ENCODE measurements at regions not wholly inside any gene's neighbourhood (a gene's known extent, or its start where the extent isn't known, plus 50 kb on each side); places are given as distances from the start of the nearest gene placed in this dataset.

GRCh38 chr4:38493066-38493465, 170.9 kb upstream of the KLF3 start:
- Histone ChIP-seq H3K4me3 (ENCODE audit: low read depth, low read length, poor library complexity, severe bottlenecking) (no peak overlapping the region), H3K27me3 (replicated peaks; ENCODE audit: insufficient read depth, low read depth, low read length, poor library complexity) (no peaks in the 10 kb centered on the region), H3K36me3 (ENCODE audit: insufficient read depth, low read length, poor library complexity, severe bottlenecking) (no peaks in the 10 kb centered on the region), H3K4me1 (ENCODE audit: insufficient read depth, low read length, poor library complexity, severe bottlenecking) (peaks cover 19% of the 10 kb centered on the region), H3K9me3 (ENCODE audit: low read depth, low read length, poor library complexity, severe bottlenecking) (no peaks in the 10 kb centered on the region), H3K27ac (ENCODE audit: low read depth, low read length, poor library complexity, severe bottlenecking) (no peak overlapping the region)
- CTCF ChIA-PET = no interaction called here
- TF ChIP-seq EZH2 (IDR thresholded peaks at IDR 0.05; ENCODE audit: borderline replicate concordance, low read depth, low read length, poor library complexity, severe bottlenecking) (no peak), CTCF (conservative IDR thresholded peaks at IDR 0.05; ENCODE audit: low read depth, low read length) (no peak)
- intact Hi-C loops (cut with micrococcal nuclease; ENCODE audit: unreplicated experiment) = no loop called here
- POLR2A ChIA-PET (ENCODE audit: low non-redundant PET) = no interaction called here
- DNase-seq (ENCODE audit: low spot score) = no peak
- no TSS peak for BruUV-seq (replicated peaks)

GRCh38 chr4:38495446-38495845, 168.6 kb upstream of the KLF3 start:
- DNase-seq (ENCODE audit: low spot score) = no peak
- Histone ChIP-seq H3K27me3 (replicated peaks; ENCODE audit: insufficient read depth, low read depth, low read length, poor library complexity) (no peaks in the 10 kb centered on the region), H3K9me3 (ENCODE audit: low read depth, low read length, poor library complexity, severe bottlenecking) (no peaks in the 10 kb centered on the region), H3K27ac (ENCODE audit: low read depth, low read length, poor library complexity, severe bottlenecking) (no peak overlapping the region), H3K4me3 (ENCODE audit: low read depth, low read length, poor library complexity, severe bottlenecking) (no peak overlapping the region), H3K36me3 (ENCODE audit: insufficient read depth, low read length, poor library complexity, severe bottlenecking) (no peaks in the 10 kb centered on the region), H3K4me1 (ENCODE audit: insufficient read depth, low read length, poor library complexity, severe bottlenecking) (peaks cover 4% of the 10 kb centered on the region)
- ChIA-PET CTCF (no interaction called here), POLR2A (ENCODE audit: low non-redundant PET) (no interaction called here)
- intact Hi-C loops (cut with micrococcal nuclease; ENCODE audit: unreplicated experiment) = no loop called here
- BruUV-seq (replicated peaks) = no TSS peak
- TF ChIP-seq EZH2 (IDR thresholded peaks at IDR 0.05; ENCODE audit: borderline replicate concordance, low read depth, low read length, poor library complexity, severe bottlenecking) = no peak

- intact Hi-C loops (cut with micrococcal nuclease; ENCODE audit: unreplicated experiment) = no loop called here
Measured at GRCh38 chr4:38497121-38497520, 166.9 kb upstream of the KLF3 start.

More at GRCh38 chr4:38497121-38497520, 166.9 kb upstream of the KLF3 start:
- H3K27me3 ChIP-seq (replicated peaks; ENCODE audit: insufficient read depth, low read depth, low read length, poor library complexity) = no peaks in the 10 kb centered on the region
- no peaks in the 10 kb centered on the region for H3K9me3 ChIP-seq (ENCODE audit: low read depth, low read length, poor library complexity, severe bottlenecking)
- BruUV-seq (replicated peaks) = no TSS peak
- TF ChIP-seq CTCF (conservative IDR thresholded peaks at IDR 0.05; ENCODE audit: low read depth, low read length) = no peak
- TF ChIP-seq EZH2 (IDR thresholded peaks at IDR 0.05; ENCODE audit: borderline replicate concordance, low read depth, low read length, poor library complexity, severe bottlenecking) = no peak
- no peak for DNase-seq (ENCODE audit: low spot score)
- no peak overlapping the region for H3K27ac ChIP-seq (ENCODE audit: low read depth, low read length, poor library complexity, severe bottlenecking)
- no peak overlapping the region for H3K4me3 ChIP-seq (ENCODE audit: low read depth, low read length, poor library complexity, severe bottlenecking)
- CTCF ChIA-PET = no interaction called here
- POLR2A ChIA-PET (ENCODE audit: low non-redundant PET) = no interaction called here
- no peaks in the 10 kb centered on the region for H3K36me3 ChIP-seq (ENCODE audit: insufficient read depth, low read length, poor library complexity, severe bottlenecking)
- no peaks in the 10 kb centered on the region for H3K4me1 ChIP-seq (ENCODE audit: insufficient read depth, low read length, poor library complexity, severe bottlenecking)

Data from A673 (cell line).